ENCODE measurements at regions not wholly inside any gene's neighbourhood (a gene's known extent, or its start where the extent isn't known, plus 50 kb on each side); places are given as distances from the start of the nearest gene placed in this dataset.
A peak's percentile ranks its signal among the peaks of the same experiment; 100 is the strongest.
"Not testable (repeated sequence)": the region's sequence is repeated elsewhere in the genome, so short reads cannot be mapped to it uniquely, and the experiment has no call there.

DNA sequence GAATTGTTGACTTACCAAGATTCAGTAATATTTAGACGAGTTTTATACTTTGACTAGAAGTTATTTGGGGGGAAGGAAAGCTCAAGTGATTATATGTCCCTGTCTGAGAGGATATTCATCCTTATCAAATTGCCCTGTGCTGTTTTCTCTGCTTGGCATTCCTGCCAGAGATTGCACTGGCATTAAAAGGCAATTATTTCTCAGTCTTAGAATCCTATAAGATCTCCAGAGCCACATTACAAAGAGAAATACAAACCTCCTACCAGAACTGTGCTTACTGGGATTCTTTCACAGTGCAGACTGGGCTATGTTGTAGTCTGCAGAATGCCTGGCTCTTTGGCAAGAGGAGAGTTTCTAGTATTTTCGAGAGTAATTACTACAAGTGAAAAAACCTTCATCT is 342.4 kb downstream of the HGF start:
- no peak for DNase-seq

DNA sequence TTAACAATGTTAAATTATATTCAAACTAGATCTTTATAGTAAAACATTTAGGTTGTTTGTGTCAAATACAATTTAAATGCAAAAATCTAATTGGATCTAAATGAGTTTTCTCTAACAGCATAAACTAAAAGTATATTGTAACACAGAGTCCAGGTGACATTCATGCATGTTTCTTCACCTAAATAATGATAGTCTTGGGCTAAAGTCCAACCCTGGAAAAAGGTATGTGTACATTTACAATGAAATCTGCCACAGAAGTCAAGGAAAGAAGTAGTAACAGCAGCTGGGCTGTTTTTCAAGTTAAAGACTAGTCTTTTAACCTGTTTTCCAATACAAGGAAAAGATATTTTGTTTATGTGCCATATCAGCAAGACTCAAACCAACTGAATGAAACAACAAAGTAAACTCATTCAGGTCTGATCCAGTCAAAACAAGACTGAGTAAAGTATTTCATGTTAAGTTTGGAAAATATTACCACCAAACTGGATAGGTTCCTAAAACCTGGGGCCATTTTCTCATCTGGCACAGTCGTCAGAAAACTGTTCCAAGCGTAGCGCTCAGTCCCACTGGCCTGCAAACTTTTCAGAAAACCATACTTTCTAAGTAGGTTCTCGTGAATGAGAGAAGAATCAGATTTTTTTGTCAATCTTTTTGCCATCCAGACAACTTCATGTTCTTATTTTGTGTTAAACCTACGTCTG is 349.2 kb downstream of the HGF start:
- no peak for DNase-seq

DNA sequence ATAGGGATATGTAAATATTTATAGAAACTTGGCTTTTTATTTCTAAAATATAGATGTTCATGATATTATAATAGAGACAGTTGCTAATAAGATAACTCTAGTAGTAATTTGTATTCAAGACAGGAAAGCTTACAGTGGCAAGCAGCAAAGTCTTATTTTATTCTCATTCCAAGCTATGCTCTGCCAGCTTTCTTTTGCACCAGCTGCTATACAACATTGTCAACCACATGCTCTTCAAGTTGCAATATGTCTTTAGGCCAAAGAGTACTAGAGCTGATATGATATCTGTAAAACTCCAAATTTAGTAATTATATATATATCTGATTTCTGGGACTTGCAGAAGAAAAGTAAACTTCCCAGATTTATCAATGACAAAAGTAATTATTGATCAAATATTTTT is 350.1 kb downstream of the HGF start:
- DNase-seq = peak in 1 of 2 experiments; percentile 32

DNA sequence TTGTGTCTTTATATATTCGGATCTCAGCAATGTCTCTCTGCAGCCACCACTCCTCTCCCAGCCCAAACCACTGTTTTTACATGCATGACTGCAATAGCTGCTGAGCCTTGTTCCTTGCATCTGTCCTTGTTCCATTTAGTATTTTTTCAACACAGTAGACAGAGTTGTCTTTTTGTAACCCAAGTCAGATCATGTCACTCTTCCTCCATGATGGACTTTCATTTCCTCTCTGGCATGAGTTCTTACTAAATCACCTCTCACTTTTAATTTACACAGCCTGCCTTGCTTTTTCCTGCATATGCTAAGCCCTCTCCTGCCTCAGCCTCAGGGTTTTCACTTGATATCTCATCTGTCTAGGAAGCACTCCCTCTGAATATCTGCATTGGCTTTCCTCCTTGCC is 353.2 kb downstream of the HGF start:
- no peak for DNase-seq

DNA sequence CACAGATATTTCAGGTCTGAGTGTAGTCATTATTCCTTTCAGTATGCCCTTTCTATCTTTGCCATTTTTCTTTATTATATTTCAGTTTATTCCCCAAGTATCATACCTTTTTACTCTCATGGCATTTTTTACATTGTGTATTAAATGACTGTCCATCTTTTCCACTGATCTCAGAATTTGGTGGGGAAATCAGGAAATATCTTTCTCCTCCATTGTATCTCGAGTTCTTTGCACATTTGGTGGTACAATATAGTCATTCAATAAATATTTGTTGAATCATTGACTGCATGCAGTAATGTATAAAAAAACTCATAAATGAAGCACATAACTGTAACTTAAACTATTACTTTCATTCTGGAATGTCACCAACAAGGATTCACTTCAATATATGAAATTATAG is 354.7 kb downstream of the HGF start:
- DNase-seq = no peak

DNA sequence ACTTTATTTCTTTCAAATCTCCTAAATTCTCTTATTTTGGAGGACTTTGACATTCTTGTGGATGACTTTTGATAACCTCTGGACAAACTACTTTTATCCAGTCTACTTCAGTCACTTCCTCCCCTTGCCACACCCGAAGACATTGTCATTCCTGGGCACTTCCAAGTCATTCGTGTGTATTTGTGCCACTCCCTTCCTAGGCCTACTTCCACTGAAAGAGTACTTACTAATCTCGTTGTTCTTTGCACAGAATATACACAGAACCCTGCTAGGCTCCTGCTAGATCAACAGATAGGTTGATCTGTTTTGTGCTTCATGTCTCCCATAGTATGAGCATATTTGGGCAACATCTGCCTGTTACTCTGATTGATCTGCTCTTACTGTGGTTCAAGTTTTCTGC is 355.4 kb downstream of the HGF start:
- DNase-seq = no peak

DNA sequence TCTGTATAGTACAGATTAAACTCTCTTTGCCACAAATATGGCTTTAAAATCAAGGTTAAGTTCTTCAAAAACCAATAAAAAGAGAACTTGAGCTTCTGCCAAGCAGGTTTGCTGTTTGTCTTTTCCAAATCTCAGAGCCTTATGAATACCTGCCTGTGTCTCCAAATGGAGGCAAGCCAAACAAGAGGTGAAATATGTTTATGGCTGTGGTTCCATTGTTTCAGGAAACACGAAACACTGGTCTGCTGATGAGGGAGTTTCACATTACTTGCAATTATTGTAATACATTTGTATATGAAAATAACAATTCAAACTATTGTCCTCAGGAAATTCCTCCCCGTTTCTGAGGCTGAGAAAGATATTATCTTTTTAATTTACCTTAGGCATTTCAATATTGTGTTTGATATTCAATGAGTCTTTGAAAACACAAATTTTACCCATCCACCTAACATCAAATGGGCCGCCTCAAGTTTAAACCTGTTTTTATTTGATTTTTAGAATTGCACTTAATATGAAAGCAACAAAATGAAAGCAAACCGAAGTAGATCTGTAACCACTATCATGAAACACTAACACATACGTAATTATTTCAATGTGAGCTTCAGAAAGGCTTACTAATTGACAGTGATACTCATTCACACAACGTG is 359.3 kb downstream of the HGF start:
- DNase-seq = no peak

DNA sequence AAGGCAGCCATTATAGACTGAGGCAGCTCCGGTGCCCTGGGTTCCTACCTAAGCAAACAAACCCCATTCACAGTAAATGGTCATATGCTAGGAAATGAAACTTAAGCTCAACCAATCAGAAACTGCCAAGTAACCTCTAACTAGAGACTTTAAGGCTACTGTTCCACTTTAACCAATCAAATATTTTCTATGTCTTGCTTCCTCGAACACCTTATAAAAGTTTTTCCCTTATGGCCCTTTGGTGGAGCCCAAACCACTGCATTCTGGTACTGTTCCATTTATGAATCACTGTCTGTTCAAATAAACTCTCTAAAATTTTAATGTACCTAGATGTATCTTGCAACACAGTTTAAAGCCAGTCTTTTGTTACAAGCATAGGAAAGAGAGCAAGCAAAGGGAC is 361.1 kb downstream of the HGF start:
- no peak for DNase-seq

DNA sequence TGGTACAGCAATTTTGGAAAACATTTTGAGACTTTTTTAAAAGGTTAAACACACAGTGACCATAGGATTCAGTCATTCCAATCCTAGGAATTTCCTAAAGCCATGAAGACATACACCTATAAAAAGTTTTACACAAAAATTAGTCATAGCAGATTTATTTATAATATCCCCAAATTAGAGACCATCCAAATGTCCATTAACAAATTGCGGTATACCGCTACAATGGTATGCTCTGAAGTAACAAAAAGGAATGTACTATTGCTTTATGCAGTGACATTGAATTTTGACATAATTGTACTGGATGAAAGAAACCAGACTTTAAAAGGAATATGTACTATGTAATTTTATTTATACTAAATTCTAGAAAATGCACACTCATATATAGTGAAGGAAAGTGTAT is 362.8 kb downstream of the HGF start:
- no peak for DNase-seq

DNA sequence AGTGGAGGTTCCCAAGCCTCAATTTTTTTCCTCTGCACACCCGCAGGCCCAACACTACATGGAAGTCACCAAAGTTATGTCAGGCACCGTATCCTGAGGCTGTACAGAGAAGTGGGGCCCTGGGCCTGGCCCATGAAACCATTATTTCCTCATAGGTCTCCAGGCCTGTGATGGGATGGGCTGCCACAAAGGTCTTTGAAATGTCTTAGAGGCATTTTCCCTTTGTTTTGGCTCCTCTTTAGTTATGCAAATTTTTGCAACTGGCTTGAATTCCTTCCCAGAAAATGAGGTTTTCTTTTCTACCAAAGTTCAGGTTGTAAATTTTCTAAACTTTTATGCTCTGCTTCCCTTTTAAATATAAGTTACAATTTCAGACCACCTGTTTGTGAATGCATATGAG is 365.2 kb downstream of the HGF start:
- DNase-seq = no peak

DNA sequence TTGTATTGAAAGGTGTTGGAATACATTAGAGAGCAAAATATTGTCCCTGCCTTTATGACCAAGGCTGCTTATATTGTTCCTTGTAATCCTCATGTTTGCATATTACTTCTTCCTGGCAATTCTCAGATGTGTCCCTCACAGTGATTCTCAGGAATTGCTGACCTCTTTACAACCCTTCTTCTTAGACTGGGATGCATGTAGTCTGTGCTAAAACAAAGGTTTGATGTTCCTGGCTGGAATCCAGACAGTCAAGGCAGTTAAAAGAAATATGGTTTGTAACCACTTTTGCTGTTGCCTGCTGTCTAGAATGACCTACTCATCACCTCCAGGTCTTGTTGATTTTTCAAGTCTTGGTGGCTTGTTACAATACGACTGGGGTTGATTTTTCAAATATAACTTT is 367.6 kb downstream of the HGF start:
- no peak for DNase-seq

DNA sequence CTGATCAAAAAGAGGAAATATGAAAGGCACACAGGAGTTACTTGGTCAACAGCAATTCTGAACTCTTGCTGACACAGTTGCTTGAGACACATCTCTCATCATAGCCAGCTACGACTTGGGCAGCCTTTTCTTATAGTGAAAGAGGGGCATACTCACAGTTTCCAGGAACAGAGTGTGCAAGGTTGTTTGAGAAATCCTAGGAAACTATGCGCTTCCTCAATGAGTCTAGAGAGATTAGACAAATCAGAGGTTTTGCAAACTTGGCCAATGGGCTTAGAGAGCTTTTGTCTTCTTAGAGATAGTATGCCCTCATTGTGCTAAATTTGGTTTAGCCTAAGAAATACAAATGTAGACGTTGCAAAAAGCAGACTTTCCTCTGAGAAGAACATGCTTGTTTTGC is 370.4 kb downstream of the HGF start:
- no peak for DNase-seq

DNA sequence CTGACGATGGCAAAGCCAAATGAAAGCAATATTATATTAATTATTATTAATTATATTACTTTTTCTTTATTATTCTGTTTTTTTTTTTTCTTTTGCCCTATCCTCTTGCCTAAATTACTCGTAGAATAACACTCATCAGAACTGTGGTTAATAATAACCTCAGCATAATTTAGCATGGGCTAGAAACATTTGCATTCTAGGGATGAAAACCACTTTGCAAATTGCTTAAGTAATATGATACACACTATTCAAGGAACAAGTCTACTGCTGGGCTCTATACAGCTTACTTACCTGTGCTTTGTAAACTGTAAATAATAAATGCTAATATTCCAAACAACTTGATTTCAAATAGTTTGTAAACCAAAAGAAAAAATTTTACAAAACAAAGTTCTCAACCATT is 375.8 kb downstream of the HGF start:
- no peak for DNase-seq

DNA sequence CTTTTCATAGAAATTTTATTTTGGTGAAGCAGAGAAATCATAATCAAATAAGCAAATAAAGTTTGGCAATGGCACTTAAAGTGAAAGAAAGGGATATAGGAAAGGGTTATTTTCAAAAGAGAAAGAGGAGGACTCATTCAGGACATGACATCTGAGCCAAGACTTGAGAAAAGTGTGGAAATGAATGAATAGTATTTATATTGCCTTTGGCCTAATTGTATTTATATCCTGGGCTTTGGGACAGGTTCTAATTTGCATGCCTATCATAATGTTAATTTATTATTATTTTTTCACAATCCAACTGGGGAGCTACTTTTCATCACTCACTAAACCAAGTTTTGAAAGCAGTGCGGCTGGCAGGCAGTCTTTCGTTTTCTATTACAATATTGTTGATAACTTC is 376.8 kb downstream of the HGF start:
- no peak for DNase-seq

DNA sequence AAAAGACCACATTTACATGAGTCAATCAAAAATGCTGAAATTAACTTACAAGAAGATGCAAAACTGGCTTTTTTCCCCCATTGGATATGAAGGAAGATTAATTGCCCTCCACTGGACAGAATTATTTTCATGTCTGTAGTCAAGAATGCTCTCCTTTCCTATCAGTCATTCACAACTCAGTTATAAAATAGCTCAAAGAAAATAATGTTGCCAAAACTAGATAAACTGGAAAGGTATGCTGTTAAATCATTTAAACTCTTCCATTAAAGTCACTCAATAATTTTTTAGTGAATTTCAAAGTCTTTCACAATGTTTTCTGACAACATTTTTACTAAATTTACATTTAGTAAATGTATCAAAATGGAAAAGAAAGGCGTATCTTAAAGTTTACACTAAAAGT is 384.5 kb downstream of the HGF start:
- no peak for DNase-seq

DNA sequence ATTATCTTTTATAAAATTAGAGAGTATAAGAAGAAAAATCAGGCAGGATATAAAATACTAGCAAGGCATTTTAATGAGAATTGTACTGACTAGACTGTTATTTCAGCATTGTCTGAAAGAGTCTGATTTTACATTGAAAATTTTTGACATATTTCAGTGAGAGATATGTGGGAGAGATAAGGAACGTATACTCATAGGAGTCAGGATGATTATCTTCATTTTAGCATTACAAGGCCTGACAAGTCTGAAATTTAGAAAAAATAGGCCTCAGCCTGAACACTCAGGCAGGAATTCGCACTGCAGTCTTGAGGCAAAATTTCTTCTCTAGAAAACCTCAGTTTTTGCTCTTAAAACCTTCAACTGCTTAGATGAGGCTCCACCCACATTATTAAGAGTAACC is 386.0 kb downstream of the HGF start:
- DNase-seq = no peak

DNA sequence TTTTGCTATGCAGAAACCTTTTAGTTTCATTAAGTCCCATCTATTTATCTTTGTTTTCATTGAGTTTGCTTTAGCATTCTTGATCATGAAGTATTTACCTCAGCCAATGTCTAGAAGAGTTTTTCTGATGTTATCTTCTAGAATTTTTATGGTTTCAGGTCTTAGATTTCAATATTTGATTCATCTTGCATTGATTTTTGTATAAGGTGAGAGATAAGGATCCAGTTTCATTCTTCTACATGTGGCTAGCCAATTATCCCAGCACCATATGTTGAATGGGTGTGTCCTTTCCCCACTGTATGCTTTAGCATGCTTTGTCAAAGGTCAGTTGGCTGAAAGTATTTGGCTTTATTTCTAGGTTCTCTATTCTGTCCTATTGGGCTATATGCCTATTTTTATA is 395.2 kb downstream of the HGF start:
- DNase-seq = not testable (repeated sequence)

DNA sequence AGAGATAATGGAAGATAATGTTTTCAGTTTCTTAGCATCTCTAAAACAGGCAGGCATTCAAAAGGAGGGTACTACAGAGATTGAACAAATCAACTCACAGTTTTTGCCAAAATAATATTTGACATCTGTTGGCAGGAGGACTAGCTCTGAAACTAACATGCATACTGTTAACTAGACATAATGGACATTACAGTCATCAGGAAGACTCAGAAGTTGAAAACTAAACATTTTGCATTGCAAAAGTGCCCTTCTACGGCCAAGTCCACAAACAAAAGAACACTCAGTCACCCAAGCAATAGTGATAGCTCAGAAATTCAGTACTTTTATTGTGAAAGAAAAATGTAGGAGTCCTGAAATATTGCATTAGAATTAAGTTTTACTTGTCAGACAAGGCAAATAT is 399.0 kb downstream of the HGF start:
- peak in 1 of 2 experiments; percentile 11 for DNase-seq

DNA sequence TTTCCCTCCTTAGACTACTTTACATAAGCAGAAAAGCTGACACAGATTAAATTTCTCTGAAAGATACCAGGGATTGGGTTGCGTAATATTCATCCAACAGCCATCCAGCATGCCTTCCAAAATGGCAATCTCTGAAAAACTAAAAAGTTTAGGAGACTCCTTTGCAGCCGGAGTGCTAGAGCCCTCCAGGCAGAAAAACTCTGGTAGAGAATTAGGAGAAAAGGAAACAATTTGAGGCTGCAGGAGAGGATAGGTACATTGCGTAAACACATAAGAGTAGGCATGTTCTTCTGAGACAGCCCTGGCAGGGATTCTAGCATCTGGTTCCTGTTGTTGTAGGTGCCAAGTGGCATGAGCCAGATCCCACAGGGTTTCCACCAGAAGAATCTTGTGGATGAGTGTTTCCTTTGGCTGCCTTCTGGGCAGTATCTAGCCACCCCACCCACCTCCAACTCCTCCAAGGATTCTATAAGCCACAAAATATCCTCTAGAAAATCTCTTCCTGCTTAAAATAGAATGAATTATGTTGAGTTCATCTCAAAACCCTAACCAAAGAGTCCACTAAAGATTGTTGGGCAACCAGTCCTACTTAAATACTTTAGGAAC is 402.4 kb downstream of the HGF start:
- peak in 1 of 2 experiments; percentile 70 for DNase-seq

DNA sequence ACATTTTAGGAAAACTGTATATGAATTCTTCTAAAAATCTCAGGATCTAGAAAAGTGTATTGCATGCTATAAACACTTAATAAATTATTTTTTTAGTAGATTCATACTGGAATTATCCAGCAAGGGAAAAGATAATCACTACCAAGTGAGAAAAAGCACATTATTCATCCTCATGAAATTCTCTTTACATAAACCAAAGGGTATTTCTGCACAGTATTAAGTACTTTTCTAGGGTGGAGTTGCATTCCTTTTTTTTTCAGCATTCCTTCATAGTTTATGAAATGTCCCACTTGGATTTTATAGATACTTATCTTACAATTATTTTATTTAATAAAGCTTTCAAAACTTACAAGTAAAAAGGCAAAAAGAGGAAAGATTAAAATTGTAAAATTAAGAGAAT is 403.3 kb downstream of the HGF start:
- DNase-seq = no peak

DNA sequence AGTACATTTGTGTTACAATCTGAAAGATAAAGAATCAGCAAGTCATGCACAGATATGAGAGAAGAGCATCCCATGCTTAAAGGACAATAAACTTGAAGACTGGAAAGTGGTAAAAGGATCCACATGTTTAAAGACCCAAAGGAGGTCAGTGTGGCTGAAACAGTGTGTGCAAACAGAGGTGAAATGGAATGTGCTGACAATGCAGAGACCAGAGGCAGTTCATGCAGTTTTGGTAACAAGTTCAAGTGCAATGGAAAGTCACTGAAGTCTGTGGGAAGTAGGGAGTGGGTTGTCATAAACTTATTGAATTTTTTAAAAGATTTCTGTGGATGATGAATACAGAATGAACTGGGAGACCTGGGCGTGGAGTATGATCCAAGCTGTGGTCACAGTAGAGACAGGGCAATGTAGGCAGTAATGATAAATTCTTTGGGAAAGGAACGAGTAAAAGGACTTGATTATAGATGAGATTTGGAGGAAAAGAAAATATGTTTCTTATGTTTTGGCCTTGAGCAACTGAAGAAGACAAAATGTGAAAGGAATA is 408.0 kb downstream of the HGF start:
- no peak for DNase-seq

DNA sequence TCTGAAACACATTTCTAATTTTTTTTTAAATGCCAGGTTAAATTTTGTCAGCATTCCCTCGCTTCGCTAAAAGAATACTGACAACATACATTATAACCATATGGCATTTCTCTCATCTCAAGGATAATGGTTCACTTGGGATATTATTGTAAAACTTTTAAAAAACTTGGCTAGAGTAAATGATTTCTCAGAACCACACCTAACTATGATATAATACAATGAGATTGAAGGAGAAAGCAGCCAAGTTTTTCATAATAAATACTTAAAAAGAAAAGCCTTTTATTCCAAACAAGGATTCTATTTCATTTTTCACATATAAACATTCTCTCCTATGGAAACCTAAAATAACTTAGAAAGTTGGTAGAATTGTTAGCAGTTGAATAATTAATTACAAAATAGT is 413.9 kb downstream of the HGF start:
- DNase-seq = no peak

DNA sequence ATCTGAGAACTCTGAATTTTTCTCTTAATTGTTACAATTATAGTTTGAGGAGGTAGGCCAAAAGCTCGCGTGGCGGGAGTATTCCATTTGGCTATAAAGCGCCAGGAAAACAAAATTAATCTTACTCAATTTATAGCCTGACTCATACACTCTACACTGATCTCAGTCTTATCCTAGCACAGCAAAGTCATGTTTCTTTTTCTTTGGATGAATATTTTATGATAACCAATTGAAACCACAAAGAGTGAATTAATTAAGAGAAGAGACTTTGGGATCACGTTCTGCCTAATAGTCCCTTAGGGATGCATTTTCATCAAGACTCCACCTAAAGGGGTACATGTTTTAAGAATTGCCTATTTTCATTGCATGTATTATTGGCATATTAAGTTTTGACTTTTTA is 420.8 kb downstream of the HGF start:
- DNase-seq = no peak

DNA sequence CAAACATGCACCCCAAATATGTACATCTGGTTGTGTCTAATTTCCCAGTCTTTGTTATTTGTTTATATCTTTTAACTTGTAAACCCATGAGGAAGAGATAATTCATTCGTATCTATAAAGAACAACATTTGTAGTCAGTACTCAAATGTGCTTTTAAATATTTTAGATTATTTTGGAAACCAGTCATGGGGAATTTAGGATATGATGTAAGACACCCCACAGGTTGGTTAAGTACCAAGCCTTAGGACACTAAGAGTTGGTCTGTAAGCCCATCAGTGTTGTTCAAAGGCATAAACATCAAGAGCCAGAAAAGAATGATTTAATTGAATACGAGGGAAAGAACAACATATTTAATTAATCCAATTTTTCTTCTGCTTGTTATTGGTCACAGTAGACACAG is 421.1 kb upstream of the SEMA3C start:
- DNase-seq = no peak

Measured in NCI-H446 (cell line).